Caco-2 (cell line): ENCODE measurements at regions not wholly inside any gene's neighbourhood (a gene's known extent, or its start where the extent isn't known, plus 50 kb on each side); places are given as distances from the start of the nearest gene placed in this dataset.

Experiments
- BruUV-seq: library from RNA; stranded (reverse); fragments of 400-500 nt; replicated peaks from 2 replicates; lab custom pipeline; 2021; lab: Mats Ljungman, UMichigan
- CTCF ChIA-PET: fragments of 300-600 bp; sonication (Branson Sonifier 250); formaldehyde crosslinking; loops from one replicate; lab custom pipeline; 2022; ENCODE audit warnings: antibody characterized with exemption; lab: Charles Lee
- POLR2A ChIA-PET: fragments of 300-600 bp; sonication (Branson Sonifier 250); formaldehyde crosslinking; loops from one replicate; lab custom pipeline; 2022; ENCODE audit warnings: antibody characterized with exemption; lab: Charles Lee
- DNase-seq, 2 experiments: peaks; one replicate each; pipeline versions ENCODE4 v3.0.0 to v3.0.0-alpha.2; 2020 to 2022
- H3K27me3 ChIP-seq: replicated peaks from 2 replicates; pipeline ENCODE4 v1.6.0; 2011; ENCODE audit warnings: low read length; ENCODE audit not compliant: control insufficient read depth, insufficient read depth
- H3K36me3 ChIP-seq: 2 replicates; pipeline ENCODE4 v1.5.1; 2011; ENCODE audit warnings: low read length; ENCODE audit not compliant: control insufficient read depth, insufficient read depth
- H3K4me1 ChIP-seq: fragments of 250-450 bp; sonication (Bioruptor Pico); 2 replicates; pipeline ENCODE4 v1.5.1; 2020; ENCODE audit warnings: mild to moderate bottlenecking
- H3K4me3 ChIP-seq: 2 replicates; pipeline ENCODE4 v1.5.1; 2011; ENCODE audit warnings: low read depth, mild to moderate bottlenecking, control low read depth, low read length
- H3K9me3 ChIP-seq: fragments of 250-450 bp; sonication (Bioruptor Pico); 2 replicates; pipeline ENCODE4 v1.5.1; 2020; ENCODE audit warnings: mild to moderate bottlenecking, moderate library complexity
- H3K27ac Mint-ChIP-seq: one replicate; pipeline ENCODE4 v1.8.0; 2022; ENCODE audit warnings: mixed read lengths; ENCODE audit not compliant: unreplicated experiment
- H3K27me3 Mint-ChIP-seq: one replicate; pipeline ENCODE4 v1.8.0; 2022; ENCODE audit warnings: mixed read lengths; ENCODE audit not compliant: insufficient read depth, unreplicated experiment
- H3K36me3 Mint-ChIP-seq: one replicate; pipeline ENCODE4 v1.8.0; 2022; ENCODE audit warnings: mild to moderate bottlenecking, mixed read lengths; ENCODE audit not compliant: insufficient read depth, unreplicated experiment
- H3K4me1 Mint-ChIP-seq: one replicate; pipeline ENCODE4 v1.8.0; 2022; ENCODE audit warnings: low read depth, mixed read lengths; ENCODE audit not compliant: unreplicated experiment
- H3K4me3 Mint-ChIP-seq: one replicate; pipeline ENCODE4 v1.8.0; 2022; ENCODE audit warnings: mild to moderate bottlenecking, moderate library complexity, mixed read lengths; ENCODE audit not compliant: unreplicated experiment
- H3K9me3 Mint-ChIP-seq: one replicate; pipeline ENCODE4 v1.8.0; 2022; ENCODE audit warnings: mixed read lengths; ENCODE audit not compliant: unreplicated experiment
- CTCF ChIP-seq, 2 experiments: fragments of 200-600 bp in 1 of 2; IDR thresholded peaks; 1 replicate in 1 of 2; 2 replicates in 1 of 2; pipeline versions ENCODE4 v1.5.1 to v1.8.0; 2011 to 2022; ENCODE audit warnings: antibody characterized with exemption in 1 of 2, control low read depth in 1 of 2, inconsistent platforms in 1 of 2, low read depth in 1 of 2, low read length in 1 of 2, mild to moderate bottlenecking in 1 of 2, moderate library complexity in 1 of 2; ENCODE audit not compliant: insufficient read depth in 1 of 2, severe bottlenecking in 1 of 2, unreplicated experiment in 1 of 2
- intact Hi-C: fragments of 100-400 bp; cut with micrococcal nuclease; formaldehyde crosslinking; loops from one replicate; pipeline ENCODE4 v1.10.0; 2022; ENCODE audit not compliant: unreplicated experiment

DNA sequence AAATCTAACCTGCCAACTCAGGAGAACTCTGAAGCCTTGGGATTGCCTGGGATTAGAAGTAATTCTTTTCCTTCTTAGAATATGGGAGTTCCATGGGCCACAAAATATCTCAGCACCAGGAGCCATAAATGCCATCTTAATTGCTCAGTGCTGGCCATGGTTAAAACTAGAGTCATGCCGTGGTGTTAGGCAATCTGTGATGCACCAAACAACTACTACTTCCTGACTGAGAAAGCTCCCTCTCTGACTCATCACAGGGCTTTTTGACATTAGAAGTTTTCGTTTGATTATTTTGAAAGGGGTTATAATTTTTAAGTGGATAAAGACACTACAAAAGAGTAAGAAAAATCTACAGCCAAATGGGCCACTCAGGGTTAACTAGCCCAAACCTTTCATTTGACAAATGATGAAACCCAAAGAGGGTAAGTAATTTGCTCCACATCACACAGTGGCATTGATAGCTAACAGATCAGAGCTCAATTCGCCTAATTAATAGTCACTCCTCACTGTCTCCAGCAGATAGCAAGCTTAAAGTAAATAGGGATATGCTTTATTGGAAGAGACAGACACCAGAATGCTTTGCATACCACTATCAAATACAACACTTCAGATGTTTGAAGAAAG, 377.3 kb downstream of the EMP1 start:
- H3K9me3 ChIP-seq = no peaks in the 10 kb centered on the region
- intact Hi-C loops = no loop called here
- Mint-ChIP-seq H3K4me3 (no peak overlapping the region), H3K4me1 (peaks cover 6% of the 10 kb centered on the region), H3K36me3 (no peaks in the 10 kb centered on the region), H3K27ac (no peak overlapping the region), H3K9me3 (no peaks in the 10 kb centered on the region), H3K27me3 (no peaks in the 10 kb centered on the region)
- H3K36me3 ChIP-seq = no peaks in the 10 kb centered on the region
- H3K4me1 ChIP-seq = peaks cover 4% of the 10 kb centered on the region; the same call in 1 of the 2 replicates
- H3K4me3 ChIP-seq = no peak overlapping the region
- ChIA-PET CTCF (no interaction called here), POLR2A (no interaction called here)
- TF ChIP-seq CTCF (IDR thresholded peaks at IDR 0.05; ENCODE audit: insufficient read depth in 1 of 2, low read depth in 1 of 2, low read length in 1 of 2, severe bottlenecking in 1 of 2, unreplicated experiment in 1 of 2) = no peak
- no TSS peak for BruUV-seq
- H3K27me3 ChIP-seq = no peaks in the 10 kb centered on the region
- no peak for DNase-seq

- no peaks in the 10 kb centered on the region for H3K36me3 ChIP-seq
- H3K4me1 ChIP-seq = peaks cover 4% of the 10 kb centered on the region; the same call in 1 of the 2 replicates
- no peak for DNase-seq
- ChIA-PET POLR2A (no interaction called here), CTCF (no interaction called here)
- no TSS peak for BruUV-seq
- no peaks in the 10 kb centered on the region for H3K27me3 ChIP-seq
- no peak for TF ChIP-seq CTCF (IDR thresholded peaks at IDR 0.05; ENCODE audit: insufficient read depth in 1 of 2, low read depth in 1 of 2, low read length in 1 of 2, severe bottlenecking in 1 of 2, unreplicated experiment in 1 of 2)
- Mint-ChIP-seq H3K4me1 (peaks cover 6% of the 10 kb centered on the region), H3K36me3 (no peaks in the 10 kb centered on the region), H3K27me3 (no peaks in the 10 kb centered on the region), H3K9me3 (no peaks in the 10 kb centered on the region), H3K4me3 (no peak overlapping the region), H3K27ac (no peak overlapping the region)
- no peak overlapping the region for H3K4me3 ChIP-seq
- intact Hi-C loops = no loop called here
- H3K9me3 ChIP-seq = no peaks in the 10 kb centered on the region
These were observed 374.5 kb downstream of the EMP1 start for GRCh38 chr12:13571035-13571434.

GRCh38 chr12:13570005-13570694, 373.6 kb downstream of the EMP1 start:
- intact Hi-C loops = no loop called here
- Mint-ChIP-seq H3K27me3 (no peaks in the 10 kb centered on the region), H3K4me1 (peaks cover 6% of the 10 kb centered on the region), H3K9me3 (no peaks in the 10 kb centered on the region), H3K27ac (no peak overlapping the region), H3K4me3 (no peak overlapping the region), H3K36me3 (peaks cover 6% of the 10 kb centered on the region)
- POLR2A ChIA-PET = no interaction called here
- no peaks in the 10 kb centered on the region for H3K36me3 ChIP-seq
- TF ChIP-seq CTCF (IDR thresholded peaks at IDR 0.05; ENCODE audit: insufficient read depth in 1 of 2, low read depth in 1 of 2, low read length in 1 of 2, severe bottlenecking in 1 of 2, unreplicated experiment in 1 of 2) = no peak
- H3K27me3 ChIP-seq = no peaks in the 10 kb centered on the region
- no peak overlapping the region for H3K4me3 ChIP-seq
- H3K4me1 ChIP-seq = peaks cover 4% of the 10 kb centered on the region; the same call in 1 of the 2 replicates
- DNase-seq = no peak
- no TSS peak for BruUV-seq
- no peaks in the 10 kb centered on the region for H3K9me3 ChIP-seq
- CTCF ChIA-PET = no interaction called here
